ENCODE measurements at regions not wholly inside any gene's neighbourhood (a gene's known extent, or its start where the extent isn't known, plus 50 kb on each side); places are given as distances from the start of the nearest gene placed in this dataset.

DNA sequence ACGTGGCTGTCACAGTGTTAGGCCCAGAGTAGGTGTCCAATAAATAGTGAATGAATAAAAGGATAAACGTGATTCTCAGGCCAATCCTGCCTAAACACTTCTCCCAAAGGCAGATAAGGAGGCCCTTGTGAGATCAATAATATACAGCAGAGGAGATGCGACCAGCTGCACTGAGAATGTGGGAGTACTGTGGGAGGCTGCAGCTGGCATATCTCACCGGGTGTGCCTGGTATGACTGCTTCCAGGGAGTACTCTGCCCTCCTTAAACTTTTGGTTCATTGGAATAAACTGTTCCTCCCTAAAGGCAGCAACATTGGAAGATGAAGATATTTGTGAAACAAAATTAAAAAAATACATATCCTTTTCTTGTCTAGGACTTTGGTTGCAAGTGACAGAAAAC, 57.1 kb upstream of the PTPN3 start:
- TF ChIP-seq, protein P1, sequence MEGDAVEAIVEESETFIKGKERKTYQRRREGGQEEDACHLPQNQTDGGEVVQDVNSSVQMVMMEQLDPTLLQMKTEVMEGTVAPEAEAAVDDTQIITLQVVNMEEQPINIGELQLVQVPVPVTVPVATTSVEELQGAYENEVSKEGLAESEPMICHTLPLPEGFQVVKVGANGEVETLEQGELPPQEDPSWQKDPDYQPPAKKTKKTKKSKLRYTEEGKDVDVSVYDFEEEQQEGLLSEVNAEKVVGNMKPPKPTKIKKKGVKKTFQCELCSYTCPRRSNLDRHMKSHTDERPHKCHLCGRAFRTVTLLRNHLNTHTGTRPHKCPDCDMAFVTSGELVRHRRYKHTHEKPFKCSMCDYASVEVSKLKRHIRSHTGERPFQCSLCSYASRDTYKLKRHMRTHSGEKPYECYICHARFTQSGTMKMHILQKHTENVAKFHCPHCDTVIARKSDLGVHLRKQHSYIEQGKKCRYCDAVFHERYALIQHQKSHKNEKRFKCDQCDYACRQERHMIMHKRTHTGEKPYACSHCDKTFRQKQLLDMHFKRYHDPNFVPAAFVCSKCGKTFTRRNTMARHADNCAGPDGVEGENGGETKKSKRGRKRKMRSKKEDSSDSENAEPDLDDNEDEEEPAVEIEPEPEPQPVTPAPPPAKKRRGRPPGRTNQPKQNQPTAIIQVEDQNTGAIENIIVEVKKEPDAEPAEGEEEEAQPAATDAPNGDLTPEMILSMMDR (IDR thresholded peaks at IDR 0.05 in 8 of 11, conservative IDR thresholded peaks at IDR 0.05 in 3 of 11): no peak
- TF ChIP-seq POLR2A (IDR thresholded peaks at IDR 0.05): no peak

Data from spleen (tissue), 7 donors.